ENCODE measurements at regions not wholly inside any gene's neighbourhood (a gene's known extent, or its start where the extent isn't known, plus 50 kb on each side); places are given as distances from the start of the nearest gene placed in this dataset.
"Not testable (repeated sequence)": the region's sequence is repeated elsewhere in the genome, so short reads cannot be mapped to it uniquely, and the experiment has no call there.

- no peak overlapping the region for H3K4me3 ChIP-seq (ENCODE audit: low read length)
- TF ChIP-seq CTCF (conservative IDR thresholded peaks at IDR 0.05; ENCODE audit: low read depth, low read length), result no peak
- DNase-seq (ENCODE audit: low read depth), result no peak
Observed at GRCh38 chr11:47928426-47928825, 51.9 kb upstream of the PTPRJ start.

- DNase-seq (ENCODE audit: low read depth), result no peak
- TF ChIP-seq CTCF (conservative IDR thresholded peaks at IDR 0.05; ENCODE audit: low read depth, low read length), result no peak
- no peak overlapping the region for H3K4me3 ChIP-seq (ENCODE audit: low read length)
Observed at GRCh38 chr11:47924184-47924691, 56.1 kb upstream of the PTPRJ start.

- no peak for TF ChIP-seq CTCF (conservative IDR thresholded peaks at IDR 0.05; ENCODE audit: low read depth, low read length)
- no peak for DNase-seq (ENCODE audit: low read depth)
- H3K4me3 ChIP-seq (ENCODE audit: low read length), result no peak overlapping the region
Observed at GRCh38 chr11:47923667-47924066, 56.7 kb upstream of the PTPRJ start.

- not testable (repeated sequence) for DNase-seq (ENCODE audit: low read depth); H3K4me3 ChIP-seq (ENCODE audit: low read length)
Observed at GRCh38 chr11:47921080-47921555, 59.2 kb upstream of the PTPRJ start.

GRCh38 chr11:47918882-47919495, 61.4 kb upstream of the PTPRJ start:
- TF ChIP-seq CTCF (conservative IDR thresholded peaks at IDR 0.05; ENCODE audit: low read depth, low read length), result no peak
- DNase-seq (ENCODE audit: low read depth), result no peak

GRCh38 chr11:47918370-47918690, 62.0 kb upstream of the PTPRJ start:
- no peak overlapping the region for H3K4me3 ChIP-seq (ENCODE audit: low read length)
- TF ChIP-seq CTCF (conservative IDR thresholded peaks at IDR 0.05; ENCODE audit: low read depth, low read length), result no peak
- DNase-seq (ENCODE audit: low read depth), result no peak

More at GRCh38 chr11:47918882-47919495, 61.4 kb upstream of the PTPRJ start:
- H3K4me3 ChIP-seq (ENCODE audit: low read length), result no peak overlapping the region

GRCh38 chr11:47917599-47918369, 62.6 kb upstream of the PTPRJ start:
- peak; percentile 76 for DNase-seq (ENCODE audit: low read depth)
- H3K4me3 ChIP-seq (ENCODE audit: low read length), result no peak overlapping the region
- TF ChIP-seq CTCF (conservative IDR thresholded peaks at IDR 0.05; ENCODE audit: low read depth, low read length), result no peak

Data from retinal pigment epithelial cell (primary cell).